Activated B cell treated with CpG ODN at 0.5 μM for 24 hours (primary cell): ENCODE measurements at regions not wholly inside any gene's neighbourhood (a gene's known extent, or its start where the extent isn't known, plus 50 kb on each side); places are given as distances from the start of the nearest gene placed in this dataset.

Experiments
- ATAC-seq: fragments of 200-7000 bp; cut with Tn5 transposase; one replicate; pipeline ENCODE4 v1.10.0; 2021; ENCODE audit warnings: low read depth, mild to moderate bottlenecking, moderate library complexity
- CTCF ChIA-PET: fragments of 350-600 bp; sonication (Branson Sonifier 250); formaldehyde crosslinking; loops from one replicate; lab custom pipeline; 2021; ENCODE audit warnings: antibody characterized with exemption; lab: Charles Lee
- POLR2A ChIA-PET: fragments of 350-600 bp; sonication (Branson Sonifier 250); formaldehyde crosslinking; loops from one replicate; lab custom pipeline; 2021; ENCODE audit warnings: antibody characterized with exemption; lab: Charles Lee
- DNase-seq: peaks from one replicate; pipeline ENCODE4 v3.0.0; 2022
- H3K27ac Mint-ChIP-seq: one replicate; pipeline ENCODE4 v1.8.0; 2020; ENCODE audit warnings: mixed read lengths
- H3K27me3 Mint-ChIP-seq: one replicate; pipeline ENCODE4 v1.8.0; 2021; ENCODE audit warnings: mixed read lengths
- H3K36me3 Mint-ChIP-seq: one replicate; pipeline ENCODE4 v1.8.0; 2021; ENCODE audit warnings: low read depth, mixed read lengths
- H3K4me1 Mint-ChIP-seq: one replicate; pipeline ENCODE4 v1.8.0; 2021; ENCODE audit warnings: mixed read lengths
- H3K4me3 Mint-ChIP-seq: one replicate; pipeline ENCODE4 v1.8.0; 2020; ENCODE audit warnings: mild to moderate bottlenecking, mixed read lengths
- H3K9me3 Mint-ChIP-seq: one replicate; pipeline ENCODE4 v1.8.0; 2020; ENCODE audit warnings: mixed read lengths
- intact Hi-C: fragments of 100-400 bp; cut with micrococcal nuclease; formaldehyde crosslinking; loops from one replicate; pipeline ENCODE4 v1.15.1; 2024
- TF ChIP-seq, protein P1 (sequence below): fragments of 200-600 bp; IDR thresholded peaks from one replicate; pipeline ENCODE4 v1.8.0; 2022; ENCODE audit warnings: antibody characterized with exemption, mild to moderate bottlenecking

DNA sequence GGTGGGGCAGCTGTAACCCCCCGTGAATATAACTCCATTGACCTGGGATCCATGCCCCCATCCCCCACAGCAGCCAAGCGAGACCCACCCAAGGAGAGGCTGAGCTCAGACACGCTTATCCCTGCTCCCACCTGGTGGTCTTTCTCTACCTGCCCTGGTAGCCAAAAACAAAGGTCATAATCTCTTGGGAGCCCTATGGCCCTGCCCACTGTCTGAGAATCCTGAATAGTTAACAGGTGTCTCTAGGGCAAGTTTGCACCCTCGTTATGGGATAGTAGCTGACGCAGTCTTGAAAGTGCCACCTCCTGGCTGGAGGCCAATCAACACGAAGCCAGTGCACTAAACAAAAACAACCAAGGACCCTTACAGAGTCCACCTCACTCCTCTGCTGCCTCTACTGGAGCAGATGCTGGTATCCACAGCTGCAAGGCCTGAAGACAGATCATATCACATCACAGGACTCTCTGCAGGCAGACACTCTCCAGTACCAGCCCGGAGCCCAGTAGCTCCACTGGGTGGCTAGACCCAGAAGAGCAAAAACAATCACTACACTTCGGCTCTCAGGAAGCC is 134.3 kb upstream of the C1orf174 start:
- intact Hi-C loops = no loop called here
- Mint-ChIP-seq H3K4me3 (no peak overlapping the region), H3K27ac (no peak overlapping the region), H3K27me3 (no peaks in the 10 kb centered on the region), H3K4me1 (peaks cover 17% of the 10 kb centered on the region), H3K36me3 (peaks cover 3% of the 10 kb centered on the region), H3K9me3 (peaks cover 6% of the 10 kb centered on the region)
- DNase-seq = no peak
- POLR2A ChIA-PET = no interaction called here
- TF ChIP-seq, protein P1, sequence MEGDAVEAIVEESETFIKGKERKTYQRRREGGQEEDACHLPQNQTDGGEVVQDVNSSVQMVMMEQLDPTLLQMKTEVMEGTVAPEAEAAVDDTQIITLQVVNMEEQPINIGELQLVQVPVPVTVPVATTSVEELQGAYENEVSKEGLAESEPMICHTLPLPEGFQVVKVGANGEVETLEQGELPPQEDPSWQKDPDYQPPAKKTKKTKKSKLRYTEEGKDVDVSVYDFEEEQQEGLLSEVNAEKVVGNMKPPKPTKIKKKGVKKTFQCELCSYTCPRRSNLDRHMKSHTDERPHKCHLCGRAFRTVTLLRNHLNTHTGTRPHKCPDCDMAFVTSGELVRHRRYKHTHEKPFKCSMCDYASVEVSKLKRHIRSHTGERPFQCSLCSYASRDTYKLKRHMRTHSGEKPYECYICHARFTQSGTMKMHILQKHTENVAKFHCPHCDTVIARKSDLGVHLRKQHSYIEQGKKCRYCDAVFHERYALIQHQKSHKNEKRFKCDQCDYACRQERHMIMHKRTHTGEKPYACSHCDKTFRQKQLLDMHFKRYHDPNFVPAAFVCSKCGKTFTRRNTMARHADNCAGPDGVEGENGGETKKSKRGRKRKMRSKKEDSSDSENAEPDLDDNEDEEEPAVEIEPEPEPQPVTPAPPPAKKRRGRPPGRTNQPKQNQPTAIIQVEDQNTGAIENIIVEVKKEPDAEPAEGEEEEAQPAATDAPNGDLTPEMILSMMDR = no peak
- ATAC-seq = no peak
- CTCF ChIA-PET = no interaction called here

DNA sequence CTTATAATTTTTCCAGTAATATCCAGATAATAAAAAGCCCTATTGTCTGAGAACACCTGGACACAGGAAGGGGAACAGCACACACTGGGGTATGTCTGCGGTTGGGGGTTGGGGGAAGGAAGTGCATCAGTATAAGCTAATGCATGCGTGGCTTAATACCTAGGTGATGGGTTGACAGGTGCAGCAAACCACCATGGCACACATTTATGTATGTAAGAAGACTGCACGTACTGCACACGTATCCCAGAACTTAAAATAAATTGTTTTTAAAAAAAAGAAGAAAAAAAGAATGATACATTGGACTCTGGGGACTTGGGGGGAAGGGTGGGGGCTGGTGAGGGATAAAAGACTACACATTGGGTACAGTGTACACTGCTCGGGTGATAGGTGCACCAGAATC is 144.9 kb upstream of the C1orf174 start:
- ChIA-PET POLR2A (interaction anchor here (1.4 to 1.6 kb wide), 2 partner anchors 17 to 38 kb away, joined by 3 to 5 read pairs; no protein-coding TSS in a partner anchor), CTCF (no interaction called here)
- Mint-ChIP-seq H3K9me3 (peaks cover 2% of the 10 kb centered on the region), H3K27me3 (peaks cover 2% of the 10 kb centered on the region), H3K4me1 (peaks cover 60% of the 10 kb centered on the region), H3K36me3 (no peaks in the 10 kb centered on the region), H3K27ac (peak overlapping the region; percentile 68), H3K4me3 (peak overlapping the region; percentile 7)
- no peak for DNase-seq
- TF ChIP-seq, protein P1 = no peak
- intact Hi-C loops = loop anchor here (2.0 to 5.0 kb wide), 3 partner anchors 18 to 133 kb away; no protein-coding TSS in a partner anchor
- ATAC-seq = peak; percentile 71

DNA sequence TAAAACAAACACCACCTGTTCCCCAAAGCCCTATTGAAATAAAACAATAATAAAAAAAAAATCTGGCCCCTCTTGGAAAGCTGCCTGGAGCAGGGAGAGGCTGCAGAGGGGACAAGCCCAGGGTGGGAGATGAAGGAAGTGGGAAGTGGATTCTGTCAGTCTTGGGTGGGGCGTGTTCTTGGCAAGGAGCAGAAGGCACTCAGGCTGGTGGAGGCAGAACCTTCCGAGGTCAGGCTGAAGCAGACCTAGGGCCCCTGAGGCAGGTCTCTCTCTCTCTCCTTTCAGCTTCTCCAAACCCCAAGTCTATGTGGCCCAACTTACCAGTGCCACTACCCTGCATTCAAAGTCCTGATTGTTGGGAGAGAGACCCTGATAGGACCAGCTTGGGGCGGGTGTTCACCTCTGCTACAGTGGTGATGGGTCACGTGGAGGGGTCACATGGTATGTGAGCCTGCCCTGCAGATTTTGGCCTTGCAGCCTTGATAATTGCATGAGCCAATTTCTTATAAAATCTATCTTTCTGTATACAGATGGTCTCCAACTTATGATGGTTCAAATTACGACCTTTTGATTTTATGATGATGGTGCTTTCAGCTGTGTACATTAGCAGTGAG is 145.4 kb upstream of the C1orf174 start:
- H3K9me3 Mint-ChIP-seq = peaks cover 2% of the 10 kb centered on the region
- H3K36me3 Mint-ChIP-seq = no peaks in the 10 kb centered on the region
- peak overlapping the region; percentile 68 for H3K27ac Mint-ChIP-seq
- H3K4me3 Mint-ChIP-seq = peak overlapping the region; percentile 46
- intact Hi-C loops = loop anchor here (2.0 to 5.0 kb wide), 3 partner anchors 19 to 133 kb away; no protein-coding TSS in a partner anchor
- DNase-seq (no peak), ATAC-seq (no peak)
- CTCF ChIA-PET = no interaction called here
- POLR2A ChIA-PET = interaction anchor here (1.4 to 1.6 kb wide), 2 partner anchors 18 to 39 kb away, joined by 3 to 5 read pairs; no protein-coding TSS in a partner anchor
- H3K27me3 Mint-ChIP-seq = peaks cover 2% of the 10 kb centered on the region
- peaks cover 62% of the 10 kb centered on the region for H3K4me1 Mint-ChIP-seq
- TF ChIP-seq, protein P1 = no peak

DNA sequence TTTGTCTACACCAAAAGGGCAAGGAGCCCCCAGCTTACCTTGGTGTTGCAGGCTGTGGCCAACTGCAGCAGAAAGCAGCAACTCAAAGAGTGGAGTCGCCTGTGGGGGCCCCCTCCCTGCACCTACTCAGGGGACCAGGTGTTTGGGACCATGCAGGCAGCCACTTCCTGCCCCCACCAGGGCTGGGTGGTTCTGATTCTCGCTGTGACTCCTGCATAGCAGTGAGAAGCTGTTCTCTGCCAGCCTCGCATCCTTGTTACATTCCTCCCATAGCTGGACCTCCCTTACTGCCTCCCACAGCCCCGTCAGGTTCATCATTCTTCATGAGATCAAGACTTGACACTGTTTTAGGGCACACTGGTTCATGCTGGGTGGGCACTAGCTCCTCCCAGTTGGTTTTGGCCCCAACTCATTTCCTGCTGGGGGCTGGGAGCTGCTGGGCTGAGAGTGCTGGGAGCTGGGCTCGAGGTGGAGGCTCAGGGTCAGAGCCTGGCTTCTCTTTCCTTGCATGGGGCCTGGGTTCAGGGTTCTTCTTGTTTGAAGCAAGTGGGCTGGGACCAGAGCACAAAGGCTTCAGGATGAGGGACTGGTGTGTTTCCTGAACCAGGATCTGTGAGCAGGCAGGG is 146.9 kb upstream of the C1orf174 start:
- peaks cover 2% of the 10 kb centered on the region for H3K27me3 Mint-ChIP-seq
- H3K27ac Mint-ChIP-seq = peak overlapping the region; percentile 30
- intact Hi-C loops = loop anchor here (5.0 kb wide), 2 partner anchors 40 to 135 kb away; no protein-coding TSS in a partner anchor
- no peak for DNase-seq
- no peaks in the 10 kb centered on the region for H3K9me3 Mint-ChIP-seq
- CTCF ChIA-PET = no interaction called here
- ATAC-seq = peak; percentile 42
- POLR2A ChIA-PET = interaction anchor here (1.4 kb wide), 1 partner anchor 20 kb away, joined by 4 read pairs; no protein-coding TSS in a partner anchor
- peaks cover 62% of the 10 kb centered on the region for H3K4me1 Mint-ChIP-seq
- no peaks in the 10 kb centered on the region for H3K36me3 Mint-ChIP-seq
- TF ChIP-seq, protein P1 = no peak
- H3K4me3 Mint-ChIP-seq = peak overlapping the region; percentile 38

DNA sequence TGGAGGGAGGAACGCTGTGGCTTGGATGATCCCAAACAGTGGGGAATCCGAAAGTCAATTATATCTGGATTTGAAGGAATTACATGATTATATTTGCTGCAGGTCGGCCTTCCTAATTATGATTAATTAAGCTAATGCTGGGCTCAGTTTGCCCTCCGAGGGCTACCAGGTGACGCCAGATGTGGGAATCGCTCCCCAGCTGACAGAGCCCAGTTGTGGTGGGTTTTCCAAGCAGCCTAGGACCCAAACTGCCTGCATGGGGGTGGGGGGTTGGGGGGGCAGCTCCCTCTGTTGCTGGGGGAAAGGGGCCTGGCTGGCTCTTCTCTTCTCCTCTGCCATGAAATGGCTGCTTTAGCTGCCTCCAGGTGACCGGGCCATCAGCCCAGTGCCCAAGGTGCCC is 147.6 kb upstream of the C1orf174 start:
- no peaks in the 10 kb centered on the region for H3K36me3 Mint-ChIP-seq
- TF ChIP-seq, protein P1 = no peak
- POLR2A ChIA-PET = interaction anchor here (0.6 to 1.0 kb wide), 2 partner anchors 20 to 127 kb away, joined by 3 read pairs; no protein-coding TSS in a partner anchor
- H3K4me1 Mint-ChIP-seq = peaks cover 62% of the 10 kb centered on the region
- ATAC-seq (no peak), DNase-seq (no peak)
- peaks cover 2% of the 10 kb centered on the region for H3K27me3 Mint-ChIP-seq
- intact Hi-C loops = loop anchor here (5.0 kb wide), 2 partner anchors 40 to 135 kb away; no protein-coding TSS in a partner anchor
- H3K27ac Mint-ChIP-seq = peak overlapping the region; percentile 30
- H3K9me3 Mint-ChIP-seq = no peaks in the 10 kb centered on the region
- CTCF ChIA-PET = interaction anchor here (0.8 to 1.0 kb wide), 2 partner anchors 136 to 139 kb away, joined by 4 to 10 read pairs; no protein-coding TSS in a partner anchor
- no peak overlapping the region for H3K4me3 Mint-ChIP-seq
